GM12872 (cell line): ENCODE measurements at regions not wholly inside any gene's neighbourhood (a gene's known extent, or its start where the extent isn't known, plus 50 kb on each side); places are given as distances from the start of the nearest gene placed in this dataset.

Experiments used
- TF ChIP-seq, protein P1 (sequence below): IDR thresholded peaks from 3 replicates; pipeline ENCODE4 v1.5.1; 2011; ENCODE audit warnings: low read depth, mild to moderate bottlenecking, low read length, moderate library complexity; ENCODE audit not compliant: insufficient read depth

DNA sequence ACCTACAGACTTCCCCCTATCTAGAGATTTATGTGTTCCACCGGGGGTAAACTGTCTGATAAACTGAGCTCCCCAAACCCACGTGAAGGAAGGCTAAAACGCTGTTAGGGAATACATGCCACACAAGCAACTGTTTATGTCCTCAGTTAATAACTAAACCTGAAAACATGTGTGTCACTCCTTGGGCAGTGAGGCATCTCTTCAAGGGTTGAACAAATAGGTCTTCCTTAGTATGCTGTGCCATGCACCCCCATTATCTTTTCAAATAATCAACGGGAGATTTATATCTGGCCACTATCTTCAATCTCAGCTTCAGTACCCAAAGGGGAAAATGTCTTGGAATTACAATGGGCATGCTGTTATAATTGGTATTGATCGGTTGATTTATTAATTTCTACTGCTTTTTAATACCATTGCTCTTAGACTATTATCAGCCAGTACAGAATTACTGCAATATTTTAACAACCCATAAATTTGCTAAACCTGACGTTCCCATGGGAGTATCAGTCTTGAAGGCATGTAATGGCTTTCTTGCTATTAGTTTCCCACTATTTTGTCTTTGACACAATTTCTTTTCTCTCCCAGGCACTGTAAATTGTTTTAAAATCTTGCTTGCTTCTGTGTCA is 279.2 kb upstream of the P2RY1 start:
- TF ChIP-seq, protein P1, sequence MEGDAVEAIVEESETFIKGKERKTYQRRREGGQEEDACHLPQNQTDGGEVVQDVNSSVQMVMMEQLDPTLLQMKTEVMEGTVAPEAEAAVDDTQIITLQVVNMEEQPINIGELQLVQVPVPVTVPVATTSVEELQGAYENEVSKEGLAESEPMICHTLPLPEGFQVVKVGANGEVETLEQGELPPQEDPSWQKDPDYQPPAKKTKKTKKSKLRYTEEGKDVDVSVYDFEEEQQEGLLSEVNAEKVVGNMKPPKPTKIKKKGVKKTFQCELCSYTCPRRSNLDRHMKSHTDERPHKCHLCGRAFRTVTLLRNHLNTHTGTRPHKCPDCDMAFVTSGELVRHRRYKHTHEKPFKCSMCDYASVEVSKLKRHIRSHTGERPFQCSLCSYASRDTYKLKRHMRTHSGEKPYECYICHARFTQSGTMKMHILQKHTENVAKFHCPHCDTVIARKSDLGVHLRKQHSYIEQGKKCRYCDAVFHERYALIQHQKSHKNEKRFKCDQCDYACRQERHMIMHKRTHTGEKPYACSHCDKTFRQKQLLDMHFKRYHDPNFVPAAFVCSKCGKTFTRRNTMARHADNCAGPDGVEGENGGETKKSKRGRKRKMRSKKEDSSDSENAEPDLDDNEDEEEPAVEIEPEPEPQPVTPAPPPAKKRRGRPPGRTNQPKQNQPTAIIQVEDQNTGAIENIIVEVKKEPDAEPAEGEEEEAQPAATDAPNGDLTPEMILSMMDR = no peak

DNA sequence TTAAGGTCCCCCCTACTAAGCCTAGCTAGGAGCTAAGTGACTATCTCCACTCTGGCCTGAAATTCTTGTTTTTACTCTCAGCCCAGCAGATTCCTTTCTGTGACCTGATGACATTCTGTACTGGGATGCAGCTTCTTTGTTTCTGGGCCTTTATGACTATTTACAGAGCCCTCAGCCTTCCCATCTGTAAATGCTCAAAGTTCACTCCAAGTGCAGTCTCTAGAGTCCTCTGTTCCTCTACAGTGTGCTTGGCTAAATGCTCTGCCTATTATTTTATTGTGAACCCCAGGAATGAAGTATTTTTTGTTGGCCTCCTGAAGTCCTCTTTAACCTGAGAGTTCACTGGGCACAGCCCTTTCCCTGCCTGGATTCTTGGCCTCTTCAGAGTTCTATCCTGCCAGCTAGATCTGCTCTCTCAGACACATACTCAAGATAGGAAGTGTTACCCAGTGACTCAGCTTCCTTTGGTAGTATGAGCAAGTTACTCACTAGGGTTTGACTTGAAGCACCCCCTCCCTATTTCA is 278.1 kb upstream of the P2RY1 start:
- TF ChIP-seq, protein P1 = no peak

DNA sequence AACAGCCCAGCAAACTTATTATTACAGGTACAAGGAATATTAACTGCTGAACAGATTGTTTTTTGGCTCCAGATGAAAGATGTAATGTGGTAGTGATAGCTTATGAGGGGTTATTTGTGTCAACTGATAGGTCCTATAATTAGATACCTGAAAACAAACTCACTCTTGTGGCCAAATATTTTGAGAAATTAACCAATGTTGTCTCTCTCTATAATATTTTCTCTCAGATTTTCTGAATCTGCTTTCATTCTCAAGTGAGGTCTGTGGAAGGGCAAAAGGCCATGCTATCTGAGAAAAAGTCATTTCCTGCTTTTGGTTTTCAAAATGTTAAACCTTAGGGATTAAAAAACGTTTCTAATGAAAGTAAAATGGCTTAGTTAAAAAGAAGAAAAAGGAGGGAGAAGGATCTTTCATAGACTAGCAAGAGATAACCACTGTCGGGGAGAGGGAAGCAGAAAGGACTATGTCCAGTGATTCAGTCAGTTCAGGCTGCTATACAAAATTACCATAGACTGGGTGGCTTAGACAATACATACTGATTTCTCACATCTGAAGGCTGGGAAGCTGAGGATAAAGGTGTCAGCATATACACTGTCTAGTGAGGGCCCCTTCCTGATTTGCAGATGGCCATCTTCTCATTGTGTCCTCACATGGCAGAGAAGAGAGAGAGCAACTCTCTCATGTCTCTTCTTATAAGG is 277.5 kb upstream of the P2RY1 start:
- TF ChIP-seq, protein P1 = no peak

DNA sequence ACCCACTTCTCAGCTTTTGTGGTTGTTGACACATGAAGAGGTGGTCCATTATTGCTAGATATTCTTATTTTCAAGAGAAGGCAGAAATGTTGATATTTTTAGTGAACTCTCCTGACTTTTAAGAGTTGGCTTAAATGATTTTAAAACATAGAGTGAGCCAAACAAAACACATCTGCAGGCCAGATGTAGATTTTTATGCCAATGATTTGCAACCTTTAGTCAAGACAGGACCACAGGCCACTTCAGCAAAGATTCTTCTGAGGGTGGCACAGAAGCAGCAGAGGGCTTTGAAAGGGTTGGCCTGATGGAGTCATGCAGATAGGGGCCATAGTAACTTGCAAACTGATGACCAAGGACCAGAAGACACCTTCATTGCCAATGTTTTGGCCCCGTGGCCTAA is 276.5 kb upstream of the P2RY1 start:
- TF ChIP-seq, protein P1 = no peak

DNA sequence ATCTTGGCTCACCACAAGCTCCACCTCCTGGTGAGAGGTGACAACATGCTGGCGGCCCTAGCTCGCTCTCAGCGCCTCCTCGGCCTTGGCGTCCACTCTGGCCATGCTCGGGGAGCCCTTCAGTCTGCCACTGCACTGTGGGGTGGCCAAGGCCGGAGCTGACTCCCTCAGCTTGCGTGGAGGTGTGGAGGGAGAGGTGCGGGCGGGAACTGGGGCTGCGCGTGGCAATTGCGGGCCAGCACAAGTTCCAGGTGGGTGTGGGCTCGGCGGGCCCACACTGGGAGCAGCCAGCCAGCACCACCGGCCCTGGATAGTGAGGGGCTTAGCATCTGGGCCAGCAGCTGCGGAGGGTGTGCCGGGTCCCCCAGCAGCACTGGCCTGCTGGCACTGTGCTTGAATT is 275.7 kb upstream of the P2RY1 start:
- TF ChIP-seq, protein P1 = no peak

- TF ChIP-seq, protein P1 = no peak
Measured at GRCh38 chr3:152564459-152564858, 270.5 kb upstream of the P2RY1 start.

DNA sequence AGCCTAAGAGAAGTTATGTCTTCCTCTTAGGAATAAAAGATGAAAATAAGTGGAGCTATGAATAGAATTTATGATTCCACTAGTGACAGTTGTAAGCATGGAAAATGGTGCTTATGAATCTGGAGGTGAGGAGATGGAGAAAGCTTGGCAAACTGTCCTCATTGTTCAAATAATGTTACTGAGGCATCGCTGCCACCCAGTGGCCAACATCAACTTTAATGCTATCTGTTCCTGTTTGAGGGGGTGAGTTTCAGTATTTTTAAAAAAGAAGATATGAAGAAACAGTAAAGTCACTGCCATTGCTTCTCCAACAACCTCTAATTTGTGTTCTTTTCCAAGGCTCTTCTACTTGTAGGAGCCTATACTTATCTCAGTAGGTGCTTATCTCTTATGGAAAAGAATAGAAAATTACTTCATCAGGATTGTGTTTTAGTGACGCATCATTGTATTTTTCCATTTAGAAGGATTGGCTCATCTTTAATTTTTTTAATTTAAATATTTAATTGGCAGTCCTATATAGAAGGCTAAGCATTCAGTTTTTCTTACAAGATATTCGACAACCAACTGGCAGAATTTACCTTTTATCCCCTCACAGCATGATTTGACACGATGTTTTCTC is 260.4 kb upstream of the P2RY1 start:
- TF ChIP-seq, protein P1 = peak; percentile 65
